HCT116 (cell line): ENCODE measurements at regions not wholly inside any gene's neighbourhood (a gene's known extent, or its start where the extent isn't known, plus 50 kb on each side); places are given as distances from the start of the nearest gene placed in this dataset.

Experiments used
- ATAC-seq: fragments of 200-7000 bp; cut with Tn5 transposase; 2 replicates; pipeline ENCODE4 v1.9.1; 2020; ENCODE audit warnings: mild to moderate bottlenecking, moderate library complexity
- BruUV-seq: library from RNA; stranded (reverse); fragments of 400-500 nt; replicated peaks from 2 replicates; lab custom pipeline; 2021; lab: Mats Ljungman, UMichigan
- CTCF ChIA-PET: fragments of 300-600 bp; sonication (Branson Sonifier 250); formaldehyde crosslinking; loops from one replicate; lab custom pipeline; 2021; ENCODE audit warnings: antibody characterized with exemption; lab: Charles Lee
- POLR2A ChIA-PET: fragments of 300-600, 350-600 bp; sonication (Branson Sonifier 250); formaldehyde crosslinking; loops from one replicate; lab custom pipeline; 2021; ENCODE audit warnings: antibody characterized with exemption; lab: Charles Lee
- RAD21 ChIA-PET, 2 experiments: fragments of 300-600 bp; sonication (Branson Sonifier 250); formaldehyde crosslinking; loops; one replicate each; lab custom pipeline; 2023; ENCODE audit warnings: low total read pairs in 2 of 2; ENCODE audit not compliant: uncharacterized antibody in 2 of 2, unreplicated experiment in 2 of 2, low non-redundant PET in 1 of 2; lab: Charles Lee
- DNase-seq: peaks from one replicate; pipeline ENCODE4 v3.0.0-alpha.2; 2010; ENCODE audit warnings: low read depth, low spot score
- H2AFZ ChIP-seq: fragments of 200-600 bp; shearing (Covaris generic), sonication (generic); 2 replicates; pipeline ENCODE4 v1.6.1; 2017; ENCODE audit warnings: low read depth, mixed run types, mixed read lengths, antibody characterized with exemption, low read length; ENCODE audit not compliant: poor library complexity, severe bottlenecking
- H3K27ac ChIP-seq: 2 replicates; pipeline ENCODE4 v1.5.1; 2012; ENCODE audit warnings: low read depth, low read length
- H3K27me3 ChIP-seq: fragments of 200-600 bp; sonication (generic); 2 replicates; pipeline ENCODE4 v1.6.1; 2016; ENCODE audit warnings: mixed run types, low read length, mixed read lengths; ENCODE audit not compliant: insufficient read depth
- H3K36me3 ChIP-seq, 2 experiments: fragments of 200-500 bp in 1 of 2; fragments of 200-600 bp in 1 of 2; sonication (Bioruptor generic) in 1 of 2; sonication (generic) in 1 of 2; 2 replicates each; pipeline versions ENCODE4 v1.5.1 to v1.6.1; 2014 to 2016; ENCODE audit warnings: low read length in 2 of 2, inconsistent platforms in 1 of 2, mixed read lengths in 1 of 2, mixed run types in 1 of 2; ENCODE audit not compliant: insufficient read depth in 2 of 2, control insufficient read depth in 1 of 2
- H3K4me1 ChIP-seq, 2 experiments: fragments of 200-600 bp in 1 of 2; sonication (generic) in 1 of 2; 2 replicates each; pipeline versions ENCODE4 v1.5.1 to v1.6.1; 2012 to 2017; ENCODE audit warnings: low read length in 2 of 2, inconsistent platforms in 1 of 2, mild to moderate bottlenecking in 1 of 2, mixed read lengths in 1 of 2, mixed run types in 1 of 2, moderate library complexity in 1 of 2; ENCODE audit not compliant: insufficient read depth in 2 of 2, control insufficient read depth in 1 of 2
- H3K4me2 ChIP-seq: fragments of 200-600 bp; sonication (generic); 2 replicates; pipeline ENCODE4 v1.6.1; 2017; ENCODE audit warnings: mixed run types, low read length, mixed read lengths
- H3K4me3 ChIP-seq, 2 experiments: fragments of 200-600 bp in 1 of 2; sonication (generic) in 1 of 2; replicated peaks in 1 of 2; 2 replicates each; pipeline ENCODE4 v1.5.1; 2011 to 2016; ENCODE audit warnings: low read length in 2 of 2, control low read depth in 1 of 2, low read depth in 1 of 2, mild to moderate bottlenecking in 1 of 2, mixed read lengths in 1 of 2, mixed run types in 1 of 2
- H3K79me2 ChIP-seq: fragments of 200-600 bp; sonication (generic); 2 replicates; pipeline ENCODE4 v1.6.1; 2017; ENCODE audit warnings: mild to moderate bottlenecking, mixed run types, low read length, moderate library complexity, mixed read lengths; ENCODE audit not compliant: insufficient read depth
- H3K9ac ChIP-seq: fragments of 200-600 bp; sonication (generic); 2 replicates; pipeline ENCODE4 v1.6.1; 2016; ENCODE audit warnings: low read length, mixed read lengths
- H3K9me2 ChIP-seq: fragments of 200-600 bp; sonication (generic), shearing (Covaris generic); 2 replicates; pipeline ENCODE4 v1.6.1; 2017; ENCODE audit warnings: mixed run types, mild to moderate bottlenecking, moderate library complexity; ENCODE audit not compliant: insufficient read depth
- H3K9me3 ChIP-seq, 2 experiments: fragments of 200-500 bp in 1 of 2; fragments of 200-600 bp in 1 of 2; sonication (Bioruptor generic) in 1 of 2; sonication (generic) in 1 of 2; 2 replicates each; pipeline ENCODE4 v1.6.1; 2014 to 2017; ENCODE audit warnings: low read length in 2 of 2, mixed read lengths in 2 of 2, inconsistent platforms in 1 of 2, low read depth in 1 of 2, mild to moderate bottlenecking in 1 of 2, mixed run types in 1 of 2, moderate library complexity in 1 of 2; ENCODE audit not compliant: control insufficient read depth in 1 of 2, insufficient read depth in 1 of 2
- H4K20me1 ChIP-seq: fragments of 200-600 bp; sonication (generic), shearing (Covaris generic); 2 replicates; pipeline ENCODE4 v1.6.1; 2017; ENCODE audit warnings: mixed run types, mild to moderate bottlenecking, moderate library complexity; ENCODE audit not compliant: insufficient read depth
- CBX3 ChIP-seq: IDR thresholded peaks from 2 replicates; pipeline ENCODE4 v1.6.1; 2012; ENCODE audit warnings: low read depth
- EZH2 ChIP-seq: fragments of 200-600 bp; sonication (generic); IDR thresholded peaks from 2 replicates; pipeline ENCODE4 v1.6.1; 2017; ENCODE audit warnings: antibody characterized with exemption, mixed run types
- JUND ChIP-seq: IDR thresholded peaks from 2 replicates; pipeline ENCODE4 v1.6.1; 2012
- POLR2AphosphoS5 ChIP-seq: IDR thresholded peaks from 2 replicates; pipeline ENCODE4 v1.6.1; 2011; ENCODE audit warnings: mild to moderate bottlenecking, low read depth, low read length, moderate library complexity
- REST ChIP-seq: IDR thresholded peaks from 2 replicates; pipeline ENCODE4 v1.6.1; 2012; ENCODE audit warnings: low read depth
- SIN3A ChIP-seq: IDR thresholded peaks from 2 replicates; pipeline ENCODE4 v1.6.1; 2012; ENCODE audit warnings: low read depth
- ZNF274 ChIP-seq: fragments of 200-500 bp; sonication (Bioruptor generic); IDR thresholded peaks from 2 replicates; pipeline ENCODE4 v1.6.1; 2014; ENCODE audit warnings: mild to moderate bottlenecking, low read depth, low read length, inconsistent platforms
- intact Hi-C: fragments of 100-400 bp; cut with micrococcal nuclease; formaldehyde crosslinking; loops from 2 replicates; pipeline ENCODE4 v1.10.0; 2022
- TF ChIP-seq, protein P1 (sequence below): IDR thresholded peaks from 2 replicates; pipeline ENCODE4 v1.6.1; 2012
- TF ChIP-seq, protein P2 (sequence below): IDR thresholded peaks from 2 replicates; pipeline ENCODE4 v1.6.1; 2012
- TF ChIP-seq, protein P3 (sequence below): IDR thresholded peaks from 2 replicates; pipeline ENCODE4 v1.6.1; 2011; ENCODE audit warnings: mild to moderate bottlenecking, low read length, moderate library complexity; ENCODE audit not compliant: insufficient replicate concordance; ENCODE audit errors: extremely low read depth

- no peak overlapping the region for H2AFZ ChIP-seq
- H3K9me2 ChIP-seq = no peaks in the 10 kb centered on the region
- no peaks in the 10 kb centered on the region for H3K27me3 ChIP-seq
- H4K20me1 ChIP-seq = no peaks in the 10 kb centered on the region
- no peak overlapping the region for H3K4me2 ChIP-seq
- no peaks in the 10 kb centered on the region for H3K36me3 ChIP-seq
- CTCF ChIA-PET = no interaction called here
- RAD21 ChIA-PET = no interaction called here
- no peaks in the 10 kb centered on the region for H3K79me2 ChIP-seq
- TF ChIP-seq, protein P1, sequence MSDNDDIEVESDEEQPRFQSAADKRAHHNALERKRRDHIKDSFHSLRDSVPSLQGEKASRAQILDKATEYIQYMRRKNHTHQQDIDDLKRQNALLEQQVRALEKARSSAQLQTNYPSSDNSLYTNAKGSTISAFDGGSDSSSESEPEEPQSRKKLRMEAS = no peak
- TF ChIP-seq CBX3 = no peak
- TF ChIP-seq, protein P2, sequence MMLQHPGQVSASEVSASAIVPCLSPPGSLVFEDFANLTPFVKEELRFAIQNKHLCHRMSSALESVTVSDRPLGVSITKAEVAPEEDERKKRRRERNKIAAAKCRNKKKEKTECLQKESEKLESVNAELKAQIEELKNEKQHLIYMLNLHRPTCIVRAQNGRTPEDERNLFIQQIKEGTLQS = no peak
- TF ChIP-seq, protein P3, sequence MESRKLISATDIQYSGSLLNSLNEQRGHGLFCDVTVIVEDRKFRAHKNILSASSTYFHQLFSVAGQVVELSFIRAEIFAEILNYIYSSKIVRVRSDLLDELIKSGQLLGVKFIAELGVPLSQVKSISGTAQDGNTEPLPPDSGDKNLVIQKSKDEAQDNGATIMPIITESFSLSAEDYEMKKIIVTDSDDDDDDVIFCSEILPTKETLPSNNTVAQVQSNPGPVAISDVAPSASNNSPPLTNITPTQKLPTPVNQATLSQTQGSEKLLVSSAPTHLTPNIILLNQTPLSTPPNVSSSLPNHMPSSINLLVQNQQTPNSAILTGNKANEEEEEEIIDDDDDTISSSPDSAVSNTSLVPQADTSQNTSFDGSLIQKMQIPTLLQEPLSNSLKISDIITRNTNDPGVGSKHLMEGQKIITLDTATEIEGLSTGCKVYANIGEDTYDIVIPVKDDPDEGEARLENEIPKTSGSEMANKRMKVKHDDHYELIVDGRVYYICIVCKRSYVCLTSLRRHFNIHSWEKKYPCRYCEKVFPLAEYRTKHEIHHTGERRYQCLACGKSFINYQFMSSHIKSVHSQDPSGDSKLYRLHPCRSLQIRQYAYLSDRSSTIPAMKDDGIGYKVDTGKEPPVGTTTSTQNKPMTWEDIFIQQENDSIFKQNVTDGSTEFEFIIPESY = no peak
- TF ChIP-seq REST = no peak
- no peak for TF ChIP-seq POLR2AphosphoS5
- TF ChIP-seq SIN3A = no peak
- TF ChIP-seq ZNF274 = no peak
- TF ChIP-seq EZH2 = no peak
- no peak for TF ChIP-seq JUND
- ATAC-seq = no peak
- no peaks in the 10 kb centered on the region for H3K4me1 ChIP-seq
- no peaks in the 10 kb centered on the region for H3K9me3 ChIP-seq
- H3K9ac ChIP-seq = no peak overlapping the region
- intact Hi-C loops = no loop called here
- no peak overlapping the region for H3K4me3 ChIP-seq
- no peak for DNase-seq
- H3K27ac ChIP-seq = no peak overlapping the region
- POLR2A ChIA-PET = no interaction called here
- no TSS peak for BruUV-seq
Measured at GRCh38 chr3:116811754-116812153, 102.2 kb downstream of the TUSC7 start.
